Aorta (tissue), 5 donors: ENCODE measurements at regions not wholly inside any gene's neighbourhood (a gene's known extent, or its start where the extent isn't known, plus 50 kb on each side); places are given as distances from the start of the nearest gene placed in this dataset.

Experiments used
- ATAC-seq: fragments of 200-7000 bp; cut with Tn5 transposase; one replicate; pipeline ENCODE4 v1.9.1; 2022; ENCODE audit warnings: moderate library complexity; ENCODE audit not compliant: low FRiP score
- DNase-seq, 2 donors: peaks; one replicate each; pipeline ENCODE4 v3.0.0-alpha.2; 2020
- H3K27ac ChIP-seq, 2 donors: one replicate each; pipeline ENCODE4 v1.5.1; 2013; ENCODE audit warnings: low read length in 2 of 2, mild to moderate bottlenecking in 2 of 2, moderate library complexity in 2 of 2, control low read depth in 1 of 2, inconsistent platforms in 1 of 2, low read depth in 1 of 2
- H3K27me3 ChIP-seq, 2 donors: one replicate each; pipeline ENCODE4 v1.6.1; 2013; ENCODE audit warnings: control low read depth in 1 of 2, low read length in 1 of 2, mild to moderate bottlenecking in 1 of 2, moderate library complexity in 1 of 2; ENCODE audit not compliant: insufficient read depth in 2 of 2, control insufficient read depth in 1 of 2
- H3K36me3 ChIP-seq, 2 donors: one replicate each; pipeline ENCODE4 v1.6.1; 2013; ENCODE audit warnings: control low read depth in 1 of 2, low read length in 1 of 2, mild to moderate bottlenecking in 1 of 2; ENCODE audit not compliant: insufficient read depth in 2 of 2, control insufficient read depth in 1 of 2
- H3K4me1 ChIP-seq, 2 donors: one replicate each; pipeline ENCODE4 v1.6.1; 2013; ENCODE audit warnings: low read length in 2 of 2, control low read depth in 1 of 2, mild to moderate bottlenecking in 1 of 2, moderate library complexity in 1 of 2; ENCODE audit not compliant: insufficient read depth in 2 of 2, control insufficient read depth in 1 of 2
- H3K4me3 ChIP-seq, 2 donors: one replicate each; pipeline ENCODE4 v1.5.1; 2013; ENCODE audit warnings: low read length in 2 of 2, control low read depth in 1 of 2, mild to moderate bottlenecking in 1 of 2
- H3K9me3 ChIP-seq: one replicate; pipeline ENCODE4 v1.6.1; 2013; ENCODE audit warnings: mild to moderate bottlenecking, low read length; ENCODE audit not compliant: control insufficient read depth
- WGBS, 2 donors: extraction: QIAGEN DNeasy Blood & Tissue Kit; methylation state at CpG; one replicate each; pipeline ENCODE4 v1.1.7; 2013; 5-methylcytosine and 5-hydroxymethylcytosine counted together
- intact Hi-C, 2 donors: fragments of 100-400 bp; cut with DNase I; formaldehyde crosslinking; loops; one replicate each; pipeline versions ENCODE4 v1.14.2 to v1.15.0; 2022
- donor health status: healthy with polysubstance abuse.
- donor health status: Bipolar disorder and iron deficiency.
- donor health status: DM: no; HTN: no; CAD: no.
- donor health status: DM: no; HTN: no; CAD: no.
- donor health status: DM: yes; HTN: yes; CAD: no.

DNA sequence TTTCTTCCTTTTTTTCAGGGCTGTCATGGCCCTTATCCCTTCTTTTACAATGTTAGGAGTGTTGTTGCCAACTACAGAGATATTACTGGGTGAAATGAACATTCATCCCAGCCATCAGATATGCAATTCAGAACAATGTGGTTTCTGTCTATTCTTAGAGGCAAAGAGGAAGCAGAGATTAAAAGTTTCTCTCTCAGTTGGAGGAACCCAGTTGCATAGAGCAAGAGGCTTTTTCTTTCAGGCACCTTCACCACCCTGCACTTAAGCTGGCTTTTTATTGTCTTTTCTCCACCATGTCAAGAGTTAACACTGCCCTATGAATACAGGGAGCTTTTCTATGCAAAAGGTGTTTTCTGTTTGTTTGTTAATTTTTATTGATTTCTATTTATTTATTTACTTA, 1559.6 kb upstream of the IGFBP7 start:
- Histone ChIP-seq H3K27ac (no peak overlapping the region), H3K4me1 (no peaks in the 10 kb centered on the region), H3K36me3 (no peaks in the 10 kb centered on the region), H3K4me3 (no peak overlapping the region), H3K9me3 (no peaks in the 10 kb centered on the region), H3K27me3 (no peaks in the 10 kb centered on the region)
- ATAC-seq (no peak), DNase-seq (no peak)
- intact Hi-C loops: no loop called here

DNA sequence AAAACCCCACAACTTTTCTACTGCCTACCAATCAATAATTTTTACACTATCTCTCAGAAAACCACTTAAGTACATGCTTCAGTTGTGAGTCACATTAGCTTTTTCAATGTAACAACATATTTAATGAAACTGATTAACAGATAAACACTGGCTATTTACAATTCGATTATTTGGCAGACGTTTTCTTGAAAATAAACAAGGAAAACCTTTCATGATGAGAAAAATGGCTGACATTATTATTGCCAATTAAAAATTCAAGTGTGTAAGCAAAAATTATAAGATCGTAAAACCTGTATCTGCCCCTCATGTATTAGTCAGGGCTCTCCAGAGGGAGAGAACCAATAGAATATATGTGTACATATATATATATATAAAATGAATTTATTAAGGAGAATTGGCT, 1555.5 kb upstream of the IGFBP7 start:
- no peaks in the 10 kb centered on the region for H3K4me1 ChIP-seq
- no peaks in the 10 kb centered on the region for H3K9me3 ChIP-seq
- H3K4me3 ChIP-seq: no peak overlapping the region
- intact Hi-C loops: no loop called here
- no peaks in the 10 kb centered on the region for H3K27me3 ChIP-seq
- H3K36me3 ChIP-seq: no peaks in the 10 kb centered on the region
- no peak overlapping the region for H3K27ac ChIP-seq
- DNase-seq (no peak), ATAC-seq (no peak)
- WGBS, 2 donors: 75 to 80% methylated on average over 3 of the region's 3 CpGs

DNA sequence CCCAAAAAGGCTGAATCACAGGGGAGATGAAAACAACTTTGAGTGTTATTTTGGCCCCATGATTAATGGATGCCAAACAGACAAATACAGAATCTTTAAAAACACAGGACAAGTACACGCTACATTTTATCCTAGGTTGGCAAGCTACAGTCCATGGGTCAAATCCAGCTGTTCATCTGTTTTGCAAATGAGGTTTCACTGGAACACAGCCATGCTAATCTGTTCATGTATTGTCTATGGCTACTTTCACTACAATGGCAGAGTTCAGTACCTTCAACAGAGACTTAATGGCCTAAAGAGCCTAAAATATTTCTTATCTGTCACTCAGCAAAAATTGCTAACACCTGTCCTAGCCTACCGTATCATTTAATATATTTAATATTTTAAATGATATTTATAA, 1548.5 kb upstream of the IGFBP7 start:
- DNase-seq (no peak), ATAC-seq (no peak)
- WGBS, 2 donors: 64 to 72% methylated on average over 2 of the region's 2 CpGs
- Histone ChIP-seq H3K27me3 (no peaks in the 10 kb centered on the region), H3K4me1 (no peaks in the 10 kb centered on the region), H3K4me3 (no peak overlapping the region), H3K36me3 (no peaks in the 10 kb centered on the region), H3K27ac (no peak overlapping the region), H3K9me3 (no peaks in the 10 kb centered on the region)
- intact Hi-C loops: no loop called here

DNA sequence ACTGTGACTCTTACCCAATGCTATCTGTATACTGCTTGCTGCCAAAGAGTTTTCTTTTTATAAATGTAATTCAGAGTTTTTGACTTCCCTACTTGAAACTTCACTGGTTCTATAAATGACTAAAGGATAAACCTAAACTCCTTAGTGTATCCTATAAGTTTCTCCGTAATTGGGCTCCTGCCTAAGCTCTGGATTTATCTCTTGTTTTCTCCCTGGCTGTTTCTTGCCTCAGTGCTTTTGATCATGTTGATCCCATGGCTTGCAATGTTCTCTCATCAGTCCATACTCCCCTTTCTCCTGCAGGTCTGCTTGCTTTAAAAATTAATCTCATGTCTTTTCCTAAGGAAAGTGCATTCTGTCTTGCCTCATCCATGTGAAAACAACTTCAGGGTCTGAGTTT, 1543.1 kb upstream of the IGFBP7 start:
- intact Hi-C loops: no loop called here
- no peaks in the 10 kb centered on the region for H3K27me3 ChIP-seq
- WGBS, 2 donors: 46 to 52% methylated on average over 1 of the region's 1 CpG

DNA sequence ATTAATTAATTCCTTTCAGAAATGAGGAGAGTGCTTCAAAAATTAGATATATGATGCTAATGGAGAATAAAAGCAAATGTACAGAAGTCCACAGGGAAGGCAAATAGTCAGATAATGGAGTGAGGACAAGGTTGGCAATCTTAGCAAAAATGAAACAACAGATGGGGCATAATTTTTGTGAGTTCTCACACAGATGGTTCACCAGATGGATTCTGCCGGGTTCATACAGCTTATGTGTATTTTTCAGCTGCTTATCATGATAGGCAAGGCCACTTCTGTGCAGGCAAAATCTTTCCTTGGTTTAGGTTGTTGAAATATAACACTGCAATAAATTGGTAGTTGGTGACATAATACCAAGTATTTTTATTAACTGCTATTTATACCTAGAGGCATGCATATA, 1539.0 kb upstream of the IGFBP7 start:
- Histone ChIP-seq H3K4me1 (no peaks in the 10 kb centered on the region), H3K4me3 (no peak overlapping the region), H3K27ac (no peak overlapping the region), H3K9me3 (no peaks in the 10 kb centered on the region), H3K36me3 (no peaks in the 10 kb centered on the region), H3K27me3 (no peaks in the 10 kb centered on the region)
- 11 to 34% methylated on average over 1 of the region's 1 CpG for WGBS, 2 donors
- no peak for DNase-seq
- intact Hi-C loops: no loop called here
- ATAC-seq: no peak

More for the DNA sequence above, 1543.1 kb upstream of the IGFBP7 start:
- no peak for DNase-seq
- no peaks in the 10 kb centered on the region for H3K4me1 ChIP-seq
- H3K4me3 ChIP-seq: no peak overlapping the region
- H3K27ac ChIP-seq: no peak overlapping the region
- no peaks in the 10 kb centered on the region for H3K9me3 ChIP-seq
- no peaks in the 10 kb centered on the region for H3K36me3 ChIP-seq
- ATAC-seq: no peak

DNA sequence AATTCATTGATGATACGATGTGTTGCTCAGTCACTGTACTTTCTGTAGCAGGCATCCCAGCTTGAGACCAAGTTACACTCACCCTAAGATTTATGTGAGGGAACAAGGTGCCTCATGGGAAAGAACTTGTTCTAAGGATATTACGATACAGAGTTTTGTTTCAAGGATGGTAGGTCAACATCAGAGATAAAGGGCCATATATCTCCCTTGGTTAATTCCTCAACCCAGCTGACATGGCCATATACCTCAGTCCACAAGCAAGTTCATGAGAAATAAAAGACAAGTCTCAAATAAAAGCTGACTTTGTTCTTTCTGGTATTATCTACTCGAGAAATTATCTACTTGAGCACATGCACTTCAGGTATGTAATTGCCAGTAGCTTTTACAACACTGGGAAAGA, 1535.9 kb upstream of the IGFBP7 start:
- no peaks in the 10 kb centered on the region for H3K36me3 ChIP-seq

DNA sequence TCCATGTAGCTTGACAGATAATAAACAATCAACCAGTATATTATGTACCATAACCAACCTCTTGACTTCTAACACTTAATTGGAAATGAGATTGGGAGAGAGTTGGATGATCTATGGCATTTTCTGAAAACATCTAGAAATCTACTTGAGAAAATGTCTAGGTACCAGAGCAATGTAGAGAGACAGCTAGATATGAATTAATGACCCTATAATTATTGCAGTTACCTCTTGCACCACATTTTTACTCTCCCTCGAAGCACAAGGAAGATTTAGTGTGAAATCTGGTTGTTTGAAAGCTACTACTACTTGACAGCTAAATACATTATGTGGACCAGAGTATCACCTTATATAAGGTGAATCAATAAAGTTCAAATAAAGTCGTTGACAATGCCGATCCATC, 1534.4 kb upstream of the IGFBP7 start:
- Histone ChIP-seq H3K9me3 (no peaks in the 10 kb centered on the region), H3K27ac (no peak overlapping the region), H3K27me3 (no peaks in the 10 kb centered on the region), H3K4me3 (no peak overlapping the region), H3K4me1 (no peaks in the 10 kb centered on the region), H3K36me3 (no peaks in the 10 kb centered on the region)
- WGBS, 2 donors: 77 to 83% methylated on average over 3 of the region's 3 CpGs
- ATAC-seq: no peak
- intact Hi-C loops: no loop called here
- DNase-seq: no peak

More for the DNA sequence above, 1535.9 kb upstream of the IGFBP7 start:
- Histone ChIP-seq H3K9me3 (no peaks in the 10 kb centered on the region), H3K27ac (no peak overlapping the region), H3K4me3 (no peak overlapping the region), H3K4me1 (no peaks in the 10 kb centered on the region), H3K27me3 (no peaks in the 10 kb centered on the region)
- ATAC-seq (no peak), DNase-seq (no peak)
- WGBS, 2 donors: 77 to 80% methylated on average over 3 of the region's 3 CpGs
- intact Hi-C loops: no loop called here

DNA sequence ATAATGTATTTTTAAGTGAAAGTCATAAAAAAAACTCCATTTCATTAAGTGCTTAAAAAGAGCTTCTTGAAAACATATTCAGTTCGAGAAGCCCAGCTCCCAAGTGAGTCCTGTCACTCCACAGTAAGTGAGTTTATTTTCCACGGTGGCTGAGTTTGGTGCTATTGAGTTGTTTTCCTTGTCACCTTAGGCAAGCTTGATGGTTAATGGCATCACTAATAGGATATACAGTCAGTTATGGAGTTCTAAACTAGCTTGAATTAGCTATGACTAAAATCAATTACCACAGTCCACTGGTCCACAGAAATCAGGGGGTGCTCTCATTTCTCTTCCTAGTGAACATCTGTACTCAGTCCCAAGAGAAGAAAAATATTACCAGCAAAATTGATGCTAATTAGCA, 1526.2 kb upstream of the IGFBP7 start:
- H3K4me1 ChIP-seq: no peaks in the 10 kb centered on the region

DNA sequence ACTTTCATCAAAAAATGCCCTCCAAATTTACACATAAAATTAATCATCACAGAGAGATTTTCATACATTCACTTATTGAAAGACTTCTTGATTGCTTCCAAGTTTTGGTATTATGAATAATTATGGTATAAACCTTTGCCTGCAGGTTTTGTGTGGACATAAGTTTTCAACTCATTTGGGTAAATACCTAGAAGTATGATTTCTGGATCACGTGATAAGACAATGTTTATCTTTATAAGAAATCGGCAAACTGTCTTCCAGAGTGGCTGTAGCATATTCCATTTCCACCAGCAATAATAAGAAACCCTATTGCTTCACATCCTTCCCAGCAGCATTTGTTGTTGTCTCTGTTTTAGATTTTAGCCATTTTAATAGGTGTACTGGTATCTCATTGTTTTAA, 1507.0 kb upstream of the IGFBP7 start:
- ATAC-seq: no peak

More for the DNA sequence above, 1526.2 kb upstream of the IGFBP7 start:
- no peaks in the 10 kb centered on the region for H3K36me3 ChIP-seq
- H3K4me3 ChIP-seq: no peak overlapping the region
- no peak overlapping the region for H3K27ac ChIP-seq
- 27 to 48% methylated on average over 2 of the region's 2 CpGs for WGBS, 2 donors
- no peak for DNase-seq
- ATAC-seq: no peak
- no peaks in the 10 kb centered on the region for H3K27me3 ChIP-seq
- intact Hi-C loops: no loop called here
- H3K9me3 ChIP-seq: no peaks in the 10 kb centered on the region

More for the DNA sequence above, 1507.0 kb upstream of the IGFBP7 start:
- Histone ChIP-seq H3K27me3 (no peaks in the 10 kb centered on the region), H3K27ac (no peak overlapping the region), H3K4me3 (no peak overlapping the region), H3K36me3 (no peaks in the 10 kb centered on the region), H3K4me1 (no peaks in the 10 kb centered on the region), H3K9me3 (no peaks in the 10 kb centered on the region)
- no peak for DNase-seq
- intact Hi-C loops: no loop called here
- 58 to 67% methylated on average over 2 of the region's 2 CpGs for WGBS, 2 donors
